22Rv1 (cell line): ENCODE measurements at regions not wholly inside any gene's neighbourhood (a gene's known extent, or its start where the extent isn't known, plus 50 kb on each side); places are given as distances from the start of the nearest gene placed in this dataset.

Source experiments
- CTCF ChIP-seq: fragments of 450-650 bp; IDR thresholded peaks from 2 replicates; pipeline ENCODE4 v1.5.1; 2017; ENCODE audit warnings: mild to moderate bottlenecking
- ZFX ChIP-seq: fragments of 450-650 bp; IDR thresholded peaks from 2 replicates; pipeline ENCODE4 v1.6.1; 2017; ENCODE audit warnings: antibody characterized with exemption, borderline replicate concordance

GRCh38 chr12:115212356-115212755 is 528.4 kb upstream of the TBX3 start:
- TF ChIP-seq CTCF (no peak), ZFX (no peak)
